Activated CD4-positive, alpha-beta T cell treated with anti-CD3 and anti-CD28 coated beads, Interleukin-2, amount 50 U/mL, for 1 hour (primary cell): ENCODE measurements at regions not wholly inside any gene's neighbourhood (a gene's known extent, or its start where the extent isn't known, plus 50 kb on each side); places are given as distances from the start of the nearest gene placed in this dataset.

Experiments
- DNase-seq: peaks from one replicate; pipeline ENCODE4 v3.0.0-alpha.2; 2020

GRCh38 chr2:196249860-196250259 lies 78.5 kb upstream of the STK17B start:
- DNase-seq = no peak

- no peak for DNase-seq
Observed at GRCh38 chr2:196251132-196251531, 79.8 kb upstream of the STK17B start.

- DNase-seq = no peak
Observed at GRCh38 chr2:196252408-196253115, 81.2 kb upstream of the STK17B start.

GRCh38 chr2:196253116-196253480 lies 81.7 kb upstream of the STK17B start:
- DNase-seq = no peak

- no peak for DNase-seq
Observed at GRCh38 chr2:196256585-196256984, 85.2 kb upstream of the STK17B start.

GRCh38 chr2:196257086-196257485 lies 85.7 kb upstream of the STK17B start:
- no peak for DNase-seq

- DNase-seq = no peak
Observed at GRCh38 chr2:196258407-196258806, 87.0 kb upstream of the STK17B start.

GRCh38 chr2:196259507-196260481 lies 88.4 kb upstream of the STK17B start:
- peak; percentile 44 for DNase-seq

GRCh38 chr2:196260546-196260945 lies 89.2 kb upstream of the STK17B start:
- DNase-seq = no peak

- no peak for DNase-seq
Observed at GRCh38 chr2:196262606-196263005, 91.2 kb upstream of the STK17B start.

GRCh38 chr2:196263181-196263747 lies 91.9 kb upstream of the STK17B start:
- DNase-seq = no peak

GRCh38 chr2:196266351-196266750 lies 95.0 kb upstream of the STK17B start:
- no peak for DNase-seq

GRCh38 chr2:196266855-196267254 lies 95.5 kb upstream of the STK17B start:
- DNase-seq = no peak

- DNase-seq = no peak
Observed at GRCh38 chr2:196268025-196268424, 96.6 kb upstream of the STK17B start.

- DNase-seq = no peak
Observed at GRCh38 chr2:196268538-196269338, 97.4 kb upstream of the STK17B start.

GRCh38 chr2:196271795-196272194 lies 100.4 kb upstream of the STK17B start:
- no peak for DNase-seq

GRCh38 chr2:196274387-196274809 lies 103.0 kb upstream of the STK17B start:
- DNase-seq = peak; percentile 10

- no peak for DNase-seq
Observed at GRCh38 chr2:196275646-196276352, 104.4 kb upstream of the STK17B start.

GRCh38 chr2:196276421-196276820 lies 105.0 kb upstream of the STK17B start:
- no peak for DNase-seq

- peak; percentile 28 for DNase-seq
Observed at GRCh38 chr2:196277002-196277401, 105.6 kb upstream of the STK17B start.

- peak; percentile 18 for DNase-seq
Observed at GRCh38 chr2:196278491-196278911, 107.1 kb upstream of the STK17B start.

- DNase-seq = no peak
Observed at GRCh38 chr2:196279541-196279940, 108.2 kb upstream of the STK17B start.
